KMS-11 (cell line): ENCODE measurements at regions not wholly inside any gene's neighbourhood (a gene's known extent, or its start where the extent isn't known, plus 50 kb on each side); places are given as distances from the start of the nearest gene placed in this dataset.

Source experiments
- H2AFZ ChIP-seq: fragments of 200-600 bp; sonication (generic); 2 replicates; pipeline ENCODE4 v1.6.1; 2016; ENCODE audit warnings: antibody characterized with exemption, mixed run types, low read depth
- H3K27ac ChIP-seq: fragments of 200-600 bp; sonication (generic); 2 replicates; pipeline ENCODE4 v1.6.1; 2016; ENCODE audit warnings: mild to moderate bottlenecking, mixed run types
- H3K27me3 ChIP-seq: fragments of 200-600 bp; sonication (generic); 2 replicates; pipeline ENCODE4 v1.6.1; 2017; ENCODE audit warnings: mild to moderate bottlenecking, low read depth, mixed run types, moderate library complexity; ENCODE audit not compliant: insufficient read depth
- H3K36me3 ChIP-seq: fragments of 200-600 bp; sonication (generic); 2 replicates; pipeline ENCODE4 v1.6.1; 2017; ENCODE audit warnings: mild to moderate bottlenecking, mixed run types; ENCODE audit not compliant: insufficient read depth
- H3K4me1 ChIP-seq: fragments of 200-600 bp; sonication (generic); 2 replicates; pipeline ENCODE4 v1.6.1; 2016; ENCODE audit warnings: mild to moderate bottlenecking, low read depth, mixed run types; ENCODE audit not compliant: poor library complexity, severe bottlenecking
- H3K4me2 ChIP-seq: fragments of 200-600 bp; sonication (generic); 2 replicates; pipeline ENCODE4 v1.7.0; 2016; ENCODE audit warnings: mild to moderate bottlenecking, mixed run types
- H3K4me3 ChIP-seq: fragments of 200-600 bp; sonication (generic); IDR thresholded peaks from 2 replicates; pipeline ENCODE4 v1.6.1; 2017; ENCODE audit warnings: low read depth, low read length, mixed read lengths; ENCODE audit not compliant: insufficient read depth
- H3K79me2 ChIP-seq: fragments of 200-600 bp; sonication (generic); 2 replicates; pipeline ENCODE4 v1.6.1; 2016; ENCODE audit warnings: low read depth, mixed run types; ENCODE audit not compliant: insufficient read depth
- H3K9ac ChIP-seq: fragments of 200-600 bp; sonication (generic); 2 replicates; pipeline ENCODE4 v1.6.1; 2016; ENCODE audit warnings: mild to moderate bottlenecking, mixed run types
- H4K20me1 ChIP-seq: fragments of 200-600 bp; sonication (generic); 2 replicates; pipeline ENCODE4 v1.6.1; 2016; ENCODE audit warnings: mild to moderate bottlenecking, mixed run types; ENCODE audit not compliant: insufficient read depth
- CTCF ChIP-seq: fragments of 200-600 bp; sonication (generic); conservative IDR thresholded peaks from 2 replicates; pipeline ENCODE4 v1.6.1; 2017; ENCODE audit warnings: low read depth, mild to moderate bottlenecking, antibody characterized with exemption, low read length, moderate library complexity, mixed read lengths

DNA sequence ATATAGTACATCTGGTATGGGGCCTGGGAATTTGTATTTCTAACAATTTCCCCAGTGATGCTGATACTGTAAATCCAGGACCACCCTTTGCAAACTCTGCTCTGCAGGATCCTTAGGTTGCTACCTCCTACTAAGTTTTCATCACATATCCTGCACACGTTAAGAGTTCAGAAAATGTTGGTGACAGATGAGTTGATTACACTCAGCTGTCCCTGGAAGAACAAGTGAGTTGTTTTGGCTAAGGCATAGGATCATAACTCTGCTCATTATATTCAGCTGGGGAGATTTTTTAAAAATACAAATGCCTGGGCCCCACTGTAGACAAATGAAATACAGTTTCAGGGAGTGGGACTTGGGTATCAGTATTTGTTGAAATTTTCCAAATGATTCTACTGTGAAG lies 274.6 kb upstream of the HABP2 start:
- Histone ChIP-seq H3K4me2 (no peak overlapping the region), H3K9ac (no peak overlapping the region), H3K4me1 (no peaks in the 10 kb centered on the region), H3K27me3 (no peaks in the 10 kb centered on the region), H3K4me3 (no peak overlapping the region), H2AFZ (no peak overlapping the region), H3K79me2 (no peaks in the 10 kb centered on the region), H4K20me1 (no peaks in the 10 kb centered on the region), H3K36me3 (no peaks in the 10 kb centered on the region; the same call in 1 of the 2 replicates), H3K27ac (no peak overlapping the region)
- TF ChIP-seq CTCF: no peak

DNA sequence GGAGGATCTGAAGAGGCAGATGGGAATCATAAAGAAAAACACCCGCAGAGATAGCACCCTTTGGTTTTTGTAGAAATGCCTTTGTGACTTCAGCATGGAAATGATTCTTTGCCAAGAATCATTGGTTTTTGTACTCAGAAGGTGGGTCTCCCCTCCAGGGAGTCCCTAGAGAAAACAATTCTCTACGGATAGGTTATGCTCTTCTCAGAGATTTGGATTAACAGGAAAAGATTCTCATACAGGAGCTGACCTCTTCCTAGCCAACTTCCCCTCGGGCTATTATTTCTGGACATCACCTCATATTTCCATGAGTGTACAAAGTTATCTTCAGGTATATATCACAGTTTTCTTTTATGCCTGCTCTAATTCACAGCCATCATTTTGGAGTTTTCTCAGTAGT lies 274.2 kb upstream of the HABP2 start:
- TF ChIP-seq CTCF: no peak
- Histone ChIP-seq H3K36me3 (no peaks in the 10 kb centered on the region; the same call in 1 of the 2 replicates), H3K4me3 (no peak overlapping the region), H3K79me2 (no peaks in the 10 kb centered on the region), H4K20me1 (no peaks in the 10 kb centered on the region), H3K27me3 (no peaks in the 10 kb centered on the region), H3K27ac (no peak overlapping the region), H2AFZ (no peak overlapping the region), H3K9ac (no peak overlapping the region), H3K4me2 (no peak overlapping the region), H3K4me1 (no peaks in the 10 kb centered on the region)

DNA sequence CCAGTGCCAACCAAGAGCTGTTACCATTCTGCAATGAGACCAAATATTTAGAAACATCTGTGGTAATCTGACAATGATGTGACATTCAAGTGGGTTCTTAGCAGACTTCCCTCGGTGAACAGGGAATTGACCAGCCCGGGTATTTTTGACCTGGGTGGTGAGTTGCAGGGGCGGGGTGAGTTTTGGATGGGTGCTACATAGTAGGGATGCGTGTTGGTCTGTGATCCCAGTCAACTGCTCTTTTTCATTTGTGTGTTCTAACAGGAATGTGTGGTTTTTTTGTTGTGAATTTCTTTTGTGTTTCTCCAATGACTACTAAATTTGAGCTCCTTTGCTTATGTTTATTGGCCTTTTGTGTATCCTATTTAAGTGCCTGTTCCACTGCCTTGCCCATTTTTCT lies 273.6 kb upstream of the HABP2 start:
- H3K9ac ChIP-seq: no peak overlapping the region
- no peaks in the 10 kb centered on the region for H3K4me1 ChIP-seq
- no peak overlapping the region for H2AFZ ChIP-seq
- no peak for TF ChIP-seq CTCF
- H3K36me3 ChIP-seq: no peaks in the 10 kb centered on the region; the same call in 1 of the 2 replicates
- H3K27ac ChIP-seq: no peak overlapping the region
- H4K20me1 ChIP-seq: no peaks in the 10 kb centered on the region
- no peaks in the 10 kb centered on the region for H3K27me3 ChIP-seq
- no peaks in the 10 kb centered on the region for H3K79me2 ChIP-seq
- no peak overlapping the region for H3K4me2 ChIP-seq
- H3K4me3 ChIP-seq: no peak overlapping the region

- H3K9ac ChIP-seq: no peak overlapping the region
- no peaks in the 10 kb centered on the region for H3K4me1 ChIP-seq
- H2AFZ ChIP-seq: no peak overlapping the region
- H3K27me3 ChIP-seq: no peaks in the 10 kb centered on the region
- no peak overlapping the region for H3K27ac ChIP-seq
- H3K36me3 ChIP-seq: no peaks in the 10 kb centered on the region; the same call in 1 of the 2 replicates
- no peaks in the 10 kb centered on the region for H3K79me2 ChIP-seq
- H3K4me3 ChIP-seq: no peak overlapping the region
- no peaks in the 10 kb centered on the region for H4K20me1 ChIP-seq
- no peak for TF ChIP-seq CTCF
- no peak overlapping the region for H3K4me2 ChIP-seq
Observed at GRCh38 chr10:113282564-113282963, 270.3 kb upstream of the HABP2 start.
